NCI-H2171 treated with DMSO at 0.1 percent for 48 hours (cell line): ENCODE measurements at regions not wholly inside any gene's neighbourhood (a gene's known extent, or its start where the extent isn't known, plus 50 kb on each side); places are given as distances from the start of the nearest gene placed in this dataset.
A peak's percentile ranks its signal among the peaks of the same experiment; 100 is the strongest.

Experiments used
- DNase-seq: peaks from one replicate; lab custom pipeline; 2025; lab: John Stamatoyannopoulos, UW

GRCh38 chr13:73934771-73935170 lies 199.4 kb downstream of the KLF12 start:
- DNase-seq: no peak

GRCh38 chr13:73934215-73934641 lies 200.0 kb downstream of the KLF12 start:
- peak; percentile 40 for DNase-seq

- peak; percentile 94 for DNase-seq
These were observed 200.4 kb downstream of the KLF12 start for GRCh38 chr13:73933795-73934194.

- no peak for DNase-seq
These were observed 202.1 kb downstream of the KLF12 start for GRCh38 chr13:73932091-73932490.

GRCh38 chr13:73929287-73929932 lies 204.8 kb downstream of the KLF12 start:
- peak; percentile 19 for DNase-seq

- DNase-seq: no peak
These were observed 209.6 kb downstream of the KLF12 start for GRCh38 chr13:73924607-73925006.

- DNase-seq: no peak
These were observed 211.5 kb downstream of the KLF12 start for GRCh38 chr13:73922493-73923393.

GRCh38 chr13:73918691-73919090 lies 215.5 kb downstream of the KLF12 start:
- no peak for DNase-seq

- DNase-seq: no peak
These were observed 220.3 kb downstream of the KLF12 start for GRCh38 chr13:73913751-73914518.

GRCh38 chr13:73913079-73913740 lies 221.0 kb downstream of the KLF12 start:
- no peak for DNase-seq

- no peak for DNase-seq
These were observed 222.8 kb downstream of the KLF12 start for GRCh38 chr13:73911361-73911760.

GRCh38 chr13:73910733-73911132 lies 223.5 kb downstream of the KLF12 start:
- DNase-seq: no peak

- no peak for DNase-seq
These were observed 225.4 kb downstream of the KLF12 start for GRCh38 chr13:73908809-73909208.

- peak; percentile 9 for DNase-seq
These were observed 229.6 kb downstream of the KLF12 start for GRCh38 chr13:73904625-73905024.

- peak; percentile 43 for DNase-seq
These were observed 230.6 kb downstream of the KLF12 start for GRCh38 chr13:73903561-73903960.

GRCh38 chr13:73902847-73903246 lies 231.4 kb downstream of the KLF12 start:
- DNase-seq: peak; percentile 36

- DNase-seq: no peak
These were observed 231.9 kb downstream of the KLF12 start for GRCh38 chr13:73902296-73902695.

- DNase-seq: no peak
These were observed 232.7 kb downstream of the KLF12 start for GRCh38 chr13:73901324-73902068.

- DNase-seq: no peak
These were observed 233.6 kb downstream of the KLF12 start for GRCh38 chr13:73900591-73900990.

GRCh38 chr13:73898899-73899298 lies 235.3 kb downstream of the KLF12 start:
- no peak for DNase-seq

GRCh38 chr13:73898276-73898675 lies 235.9 kb downstream of the KLF12 start:
- no peak for DNase-seq
